ENCODE measurements at regions not wholly inside any gene's neighbourhood (a gene's known extent, or its start where the extent isn't known, plus 50 kb on each side); places are given as distances from the start of the nearest gene placed in this dataset.
"Not testable (repeated sequence)": the region's sequence is repeated elsewhere in the genome, so short reads cannot be mapped to it uniquely, and the experiment has no call there.

GRCh38 chr13:39895254-39895653 lies 239.8 kb downstream of the COG6 start:
- DNase-seq = no peak

GRCh38 chr13:39897636-39898035 lies 242.2 kb downstream of the COG6 start:
- DNase-seq = no peak

GRCh38 chr13:39900106-39900750 lies 244.8 kb downstream of the COG6 start:
- DNase-seq = no peak

- DNase-seq = no peak
These were observed 249.5 kb downstream of the COG6 start for GRCh38 chr13:39904959-39905358.

- no peak for DNase-seq
These were observed 254.2 kb downstream of the COG6 start for GRCh38 chr13:39909634-39910033.

- no peak for DNase-seq
These were observed 254.6 kb downstream of the COG6 start for GRCh38 chr13:39910041-39910440.

- no peak for DNase-seq
These were observed 255.4 kb downstream of the COG6 start for GRCh38 chr13:39910833-39911232.

GRCh38 chr13:39913339-39913738 lies 257.9 kb downstream of the COG6 start:
- no peak for DNase-seq

GRCh38 chr13:39913928-39914327 lies 258.5 kb downstream of the COG6 start:
- no peak for DNase-seq

- no peak for DNase-seq
These were observed 260.0 kb downstream of the COG6 start for GRCh38 chr13:39915418-39915817.

- no peak for DNase-seq
These were observed 260.9 kb downstream of the COG6 start for GRCh38 chr13:39916330-39916729.

- no peak for DNase-seq
These were observed 263.3 kb downstream of the COG6 start for GRCh38 chr13:39918620-39919236.

GRCh38 chr13:39920613-39921012 lies 265.2 kb downstream of the COG6 start:
- DNase-seq = no peak

- no peak for DNase-seq
These were observed 270.9 kb downstream of the COG6 start for GRCh38 chr13:39926345-39926744.

- no peak for DNase-seq
These were observed 272.8 kb downstream of the COG6 start for GRCh38 chr13:39928261-39928660.

GRCh38 chr13:39929583-39929982 lies 274.1 kb downstream of the COG6 start:
- no peak for DNase-seq

- no peak for DNase-seq
These were observed 274.6 kb downstream of the COG6 start for GRCh38 chr13:39930060-39930459.

- DNase-seq = no peak
These were observed 275.3 kb downstream of the COG6 start for GRCh38 chr13:39930544-39931444.

- no peak for DNase-seq
These were observed 276.0 kb downstream of the COG6 start for GRCh38 chr13:39931505-39931904.

GRCh38 chr13:39932514-39932913 lies 277.1 kb downstream of the COG6 start:
- DNase-seq = not testable (repeated sequence)

- no peak for DNase-seq
These were observed 279.7 kb downstream of the COG6 start for GRCh38 chr13:39935155-39935554.

GRCh38 chr13:39938596-39938995 lies 283.1 kb downstream of the COG6 start:
- no peak for DNase-seq

- DNase-seq = no peak
These were observed 285.8 kb downstream of the COG6 start for GRCh38 chr13:39941236-39941635.

All from NCI-H1105 (cell line).